COR-L47 (cell line): ENCODE measurements at regions not wholly inside any gene's neighbourhood (a gene's known extent, or its start where the extent isn't known, plus 50 kb on each side); places are given as distances from the start of the nearest gene placed in this dataset.

Experiments used
- DNase-seq: peaks from one replicate; lab custom pipeline; 2025; lab: John Stamatoyannopoulos, UW

- no peak for DNase-seq
Measured at GRCh38 chr5:2240118-2240904, 357.6 kb upstream of the IRX4 start.

GRCh38 chr5:2239201-2239910 lies 356.6 kb upstream of the IRX4 start:
- no peak for DNase-seq

GRCh38 chr5:2238732-2239131 lies 356.0 kb upstream of the IRX4 start:
- DNase-seq: no peak

- no peak for DNase-seq
Measured at GRCh38 chr5:2227433-2227832, 344.7 kb upstream of the IRX4 start.

GRCh38 chr5:2224689-2225088 lies 342.0 kb upstream of the IRX4 start:
- no peak for DNase-seq

GRCh38 chr5:2223303-2223702 lies 340.6 kb upstream of the IRX4 start:
- no peak for DNase-seq

GRCh38 chr5:2222246-2222992 lies 339.7 kb upstream of the IRX4 start:
- DNase-seq: no peak

GRCh38 chr5:2221450-2221849 lies 338.7 kb upstream of the IRX4 start:
- no peak for DNase-seq

GRCh38 chr5:2220741-2221140 lies 338.0 kb upstream of the IRX4 start:
- no peak for DNase-seq

- DNase-seq: no peak
Measured at GRCh38 chr5:2219149-2219776, 336.5 kb upstream of the IRX4 start.

- no peak for DNase-seq
Measured at GRCh38 chr5:2217219-2217618, 334.5 kb upstream of the IRX4 start.

GRCh38 chr5:2214910-2215590 lies 332.3 kb upstream of the IRX4 start:
- no peak for DNase-seq

GRCh38 chr5:2213121-2213730 lies 330.5 kb upstream of the IRX4 start:
- no peak for DNase-seq

- no peak for DNase-seq
Measured at GRCh38 chr5:2212481-2212880, 329.8 kb upstream of the IRX4 start.

GRCh38 chr5:2208239-2208544 lies 325.5 kb upstream of the IRX4 start:
- no peak for DNase-seq

- no peak for DNase-seq
Measured at GRCh38 chr5:2207416-2208238, 324.9 kb upstream of the IRX4 start.

GRCh38 chr5:2207109-2207399 lies 324.3 kb upstream of the IRX4 start:
- DNase-seq: no peak

GRCh38 chr5:2206293-2207108 lies 323.8 kb upstream of the IRX4 start:
- DNase-seq: no peak

GRCh38 chr5:2205596-2206226 lies 323.0 kb upstream of the IRX4 start:
- no peak for DNase-seq

GRCh38 chr5:2205185-2205585 lies 322.5 kb upstream of the IRX4 start:
- no peak for DNase-seq
